HG03432 (cell line): ENCODE measurements at regions not wholly inside any gene's neighbourhood (a gene's known extent, or its start where the extent isn't known, plus 50 kb on each side); places are given as distances from the start of the nearest gene placed in this dataset.
"Not testable (repeated sequence)": the region's sequence is repeated elsewhere in the genome, so short reads cannot be mapped to it uniquely, and the experiment has no call there.

ENCODE experiments used
- ATAC-seq: cut with Tn5 transposase; IDR thresholded peaks from one replicate; pipeline ENCODE4 v1.9.1; 2021; ENCODE audit warnings: mild to moderate bottlenecking, moderate library complexity; ENCODE audit not compliant: unreplicated experiment

GRCh38 chr6:18586133-18586532 lies 199.0 kb downstream of the RNF144B start:
- no peak for ATAC-seq

- ATAC-seq = no peak
These were observed 208.8 kb downstream of the RNF144B start for GRCh38 chr6:18595774-18596530.

GRCh38 chr6:18596531-18596835 lies 209.3 kb downstream of the RNF144B start:
- ATAC-seq = no peak

GRCh38 chr6:18598551-18599264 lies 211.6 kb downstream of the RNF144B start:
- ATAC-seq = no peak

- no peak for ATAC-seq
These were observed 213.1 kb downstream of the RNF144B start for GRCh38 chr6:18600255-18600654.

- no peak for ATAC-seq
These were observed 214.4 kb downstream of the RNF144B start for GRCh38 chr6:18601516-18602020.

- no peak for ATAC-seq
These were observed 215.8 kb downstream of the RNF144B start for GRCh38 chr6:18602931-18603330.

GRCh38 chr6:18603361-18603760 lies 216.2 kb downstream of the RNF144B start:
- no peak for ATAC-seq

GRCh38 chr6:18605841-18606240 lies 218.7 kb downstream of the RNF144B start:
- no peak for ATAC-seq

- no peak for ATAC-seq
These were observed 222.6 kb downstream of the RNF144B start for GRCh38 chr6:18609715-18610114.

- no peak for ATAC-seq
These were observed 226.3 kb downstream of the RNF144B start for GRCh38 chr6:18613319-18613925.

- no peak for ATAC-seq
These were observed 242.4 kb downstream of the RNF144B start for GRCh38 chr6:18629571-18629970.

GRCh38 chr6:18632670-18633410 lies 245.7 kb downstream of the RNF144B start:
- no peak for ATAC-seq

GRCh38 chr6:18634912-18635311 lies 247.8 kb downstream of the RNF144B start:
- ATAC-seq = no peak

GRCh38 chr6:18640134-18640533 lies 253.0 kb downstream of the RNF144B start:
- no peak for ATAC-seq

- ATAC-seq = no peak
These were observed 253.6 kb downstream of the RNF144B start for GRCh38 chr6:18640754-18641153.

- no peak for ATAC-seq
These were observed 267.7 kb downstream of the RNF144B start for GRCh38 chr6:18654821-18655220.

GRCh38 chr6:18656506-18656905 lies 269.4 kb downstream of the RNF144B start:
- no peak for ATAC-seq

GRCh38 chr6:18659994-18660393 lies 272.8 kb downstream of the RNF144B start:
- ATAC-seq = not testable (repeated sequence)

GRCh38 chr6:18663011-18663410 lies 275.9 kb downstream of the RNF144B start:
- ATAC-seq = no peak

GRCh38 chr6:18664401-18664800 lies 277.3 kb downstream of the RNF144B start:
- no peak for ATAC-seq
